H1 (cell line): ENCODE measurements at regions not wholly inside any gene's neighbourhood (a gene's known extent, or its start where the extent isn't known, plus 50 kb on each side); places are given as distances from the start of the nearest gene placed in this dataset.

ENCODE experiments used
- CTCF ChIA-PET: fragments of 300-600 bp; sonication (Branson Sonifier 250); formaldehyde crosslinking; loops from one replicate; lab custom pipeline; 2021; ENCODE audit not compliant: partially characterized antibody; lab: Charles Lee
- POLR2A ChIA-PET: fragments of 300-600 bp; sonication (Branson Sonifier 250); formaldehyde crosslinking; loops from one replicate; lab custom pipeline; 2021; ENCODE audit warnings: inconsistent platforms; ENCODE audit not compliant: partially characterized antibody; lab: Charles Lee
- DNase-seq, 2 experiments: peaks; one replicate each; pipeline versions ENCODE4 v3.0.0 to v3.0.0-alpha.2; 2010 to 2022; ENCODE audit warnings: low spot score in 2 of 2, low read depth in 1 of 2, mixed read lengths in 1 of 2
- FAIRE-seq: peaks from 2 replicates; lab custom pipeline; 2011; peaks lifted over from hg19 to GRCh38; lab: Jason Lieb, UNC
- H2AFZ ChIP-seq: 2 replicates; pipeline ENCODE4 v1.8.1; 2012; ENCODE audit warnings: low read length, inconsistent platforms
- H2AK5ac ChIP-seq: 2 replicates; pipeline ENCODE4 v1.6.1; 2013; ENCODE audit warnings: low read depth, low read length
- H2BK120ac ChIP-seq: replicated peaks from 2 replicates; pipeline ENCODE3; 2013; ENCODE audit warnings: low read depth, low read length, inconsistent platforms
- H2BK12ac ChIP-seq: 2 replicates; pipeline ENCODE4 v1.6.1; 2013; ENCODE audit warnings: low read depth, low read length
- H2BK15ac ChIP-seq: 2 replicates; pipeline ENCODE4 v1.6.1; 2013; ENCODE audit warnings: low read length
- H2BK20ac ChIP-seq: 2 replicates; pipeline ENCODE4 v1.6.1; 2013; ENCODE audit warnings: low read length
- H2BK5ac ChIP-seq: 2 replicates; pipeline ENCODE4 v1.6.1; 2013; ENCODE audit warnings: low read depth, low read length
- H3K14ac ChIP-seq: 2 replicates; pipeline ENCODE4 v1.6.1; 2013; ENCODE audit warnings: inconsistent platforms; ENCODE audit not compliant: insufficient read length
- H3K18ac ChIP-seq: 2 replicates; pipeline ENCODE4 v1.6.1; 2013; ENCODE audit warnings: low read length; ENCODE audit errors: extremely low read depth
- H3K23ac ChIP-seq: 2 replicates; pipeline ENCODE4 v1.6.1; 2013; ENCODE audit warnings: inconsistent platforms; ENCODE audit not compliant: insufficient read length
- H3K23me2 ChIP-seq: 2 replicates; pipeline ENCODE4 v1.6.1; 2013; ENCODE audit warnings: low read depth, low read length
- H3K27ac ChIP-seq: 2 replicates; pipeline ENCODE4 v1.6.1; 2011; ENCODE audit warnings: low read depth, low read length, inconsistent platforms
- H3K27me3 ChIP-seq, 4 experiments: replicated peaks in 1 of 4; 1 replicate in 1 of 4; 2 replicates in 3 of 4; pipeline versions ENCODE4 v1.6.1 to v1.8.1; 2011 to 2013; ENCODE audit warnings: low read length in 3 of 4, mild to moderate bottlenecking in 3 of 4, inconsistent platforms in 2 of 4, mixed read lengths in 2 of 4, moderate library complexity in 1 of 4; ENCODE audit not compliant: control insufficient read depth in 3 of 4, insufficient read depth in 3 of 4; ENCODE audit errors: extremely low read depth in 1 of 4
- H3K36me3 ChIP-seq, 4 experiments: 2 replicates each; pipeline versions ENCODE4 v1.6.1 to v1.8.1; 2011 to 2013; ENCODE audit warnings: mild to moderate bottlenecking in 4 of 4, low read length in 3 of 4, moderate library complexity in 2 of 4, control low read depth in 1 of 4, inconsistent platforms in 1 of 4; ENCODE audit not compliant: insufficient read depth in 4 of 4, control insufficient read depth in 2 of 4
- H3K4ac ChIP-seq: replicated peaks from 2 replicates; pipeline ENCODE3; 2013; ENCODE audit warnings: low read length, low read depth, mixed read lengths, inconsistent platforms; ENCODE audit not compliant: insufficient read length
- H3K4me1 ChIP-seq, 4 experiments: replicated peaks in 1 of 4; 1 replicate in 1 of 4; 2 replicates in 3 of 4; pipeline versions ENCODE4 v1.6.1 to v1.8.1; 2011 to 2013; ENCODE audit warnings: low read length in 3 of 4, inconsistent platforms in 2 of 4, mixed read lengths in 1 of 4; ENCODE audit not compliant: insufficient read depth in 4 of 4, control insufficient read depth in 3 of 4
- H3K4me2 ChIP-seq, 2 experiments: 2 replicates each; pipeline versions ENCODE4 v1.6.1 to v1.8.1; 2011 to 2013; ENCODE audit warnings: low read depth in 2 of 2, low read length in 2 of 2, control low read depth in 1 of 2, inconsistent platforms in 1 of 2, mild to moderate bottlenecking in 1 of 2; ENCODE audit not compliant: insufficient read depth in 1 of 2
- H3K4me3 ChIP-seq, 4 experiments: fragments of 200-600, 300-600 bp in 1 of 4; sonication (generic), shearing (Covaris generic), sonication (Bioruptor Twin) in 1 of 4; 2 replicates each; pipeline versions ENCODE4 v1.5.1 to v1.8.1; 2011 to 2016; ENCODE audit warnings: low read length in 4 of 4, low read depth in 3 of 4, control low read depth in 2 of 4, inconsistent platforms in 2 of 4, mild to moderate bottlenecking in 2 of 4, mixed read lengths in 1 of 4, moderate library complexity in 1 of 4; ENCODE audit not compliant: insufficient read depth in 2 of 4; ENCODE audit errors: extremely low read depth in 1 of 4
- H3K56ac ChIP-seq: replicated peaks from 2 replicates; pipeline ENCODE3; 2013; ENCODE audit warnings: low read depth, mild to moderate bottlenecking, mixed read lengths, low read length, inconsistent platforms; ENCODE audit not compliant: insufficient read length
- H3K79me1 ChIP-seq: 2 replicates; pipeline ENCODE4 v1.6.1; 2013; ENCODE audit warnings: low read depth, low read length, control low read depth
- H3K79me2 ChIP-seq, 2 experiments: 2 replicates each; pipeline versions ENCODE4 v1.6.1 to v1.8.1; 2012 to 2013; ENCODE audit warnings: low read length in 2 of 2, mild to moderate bottlenecking in 2 of 2, inconsistent platforms in 1 of 2; ENCODE audit not compliant: insufficient read depth in 2 of 2, control insufficient read depth in 1 of 2
- H3K9ac ChIP-seq, 4 experiments: replicated peaks in 1 of 4; 1 replicate in 1 of 4; 2 replicates in 3 of 4; pipeline versions ENCODE4 v1.6.1 to v1.8.1; 2011 to 2013; ENCODE audit warnings: low read depth in 3 of 4, low read length in 3 of 4, control low read depth in 2 of 4, mild to moderate bottlenecking in 2 of 4, moderate library complexity in 2 of 4, inconsistent platforms in 1 of 4; ENCODE audit errors: extremely low read depth in 1 of 4
- H3K9me3 ChIP-seq, 2 experiments: 2 replicates each; pipeline versions ENCODE4 v1.6.1 to v1.8.1; 2012 to 2013; ENCODE audit warnings: mild to moderate bottlenecking in 2 of 2, moderate library complexity in 2 of 2, control low read depth in 1 of 2, inconsistent platforms in 1 of 2, low read depth in 1 of 2, low read length in 1 of 2, mixed read lengths in 1 of 2; ENCODE audit not compliant: insufficient read depth in 2 of 2
- H4K20me1 ChIP-seq, 2 experiments: replicated peaks in 1 of 2; 2 replicates each; pipeline versions ENCODE3 to v1.8.1; 2011 to 2013; ENCODE audit warnings: inconsistent platforms in 2 of 2, low read length in 2 of 2, mild to moderate bottlenecking in 1 of 2; ENCODE audit not compliant: insufficient read depth in 2 of 2, control insufficient read depth in 1 of 2
- H4K5ac ChIP-seq: 2 replicates; pipeline ENCODE4 v1.6.1; 2013; ENCODE audit warnings: low read length, low read depth, mixed read lengths, inconsistent platforms; ENCODE audit not compliant: insufficient read length
- H4K8ac ChIP-seq: 2 replicates; pipeline ENCODE4 v1.8.0; 2013; ENCODE audit warnings: mild to moderate bottlenecking, moderate library complexity, low read length, inconsistent platforms; ENCODE audit not compliant: insufficient read depth; ENCODE audit errors: extremely low read depth
- H4K91ac ChIP-seq: replicated peaks from 2 replicates; pipeline ENCODE3; 2013; ENCODE audit warnings: low read length, mixed read lengths, inconsistent platforms; ENCODE audit not compliant: insufficient read length
- CEBPB ChIP-seq: IDR thresholded peaks from 2 replicates; pipeline ENCODE4 v1.6.1; 2012; ENCODE audit warnings: low read depth, low read length
- CHD2 ChIP-seq: IDR thresholded peaks from 2 replicates; pipeline ENCODE4 v1.6.1; 2012; ENCODE audit warnings: low read length, improper control_type of control experiment
- CTBP2 ChIP-seq: IDR thresholded peaks from 2 replicates; pipeline ENCODE4 v1.7.0; 2011; ENCODE audit warnings: borderline replicate concordance, mild to moderate bottlenecking, moderate library complexity, mixed read lengths, low read length; ENCODE audit not compliant: insufficient read depth, insufficient read length
- EZH2 ChIP-seq: fragments of 200-600 bp; sonication (generic); IDR thresholded peaks from 2 replicates; pipeline ENCODE4 v1.7.1; 2012; ENCODE audit warnings: low read depth, mild to moderate bottlenecking, moderate library complexity, low read length, inconsistent platforms; ENCODE audit not compliant: severe bottlenecking
- FOSL1 ChIP-seq: IDR thresholded peaks from 2 replicates; pipeline ENCODE4 v1.6.1; 2011; ENCODE audit warnings: mild to moderate bottlenecking, low read depth, low read length, moderate library complexity; ENCODE audit not compliant: insufficient read depth
- HDAC2 ChIP-seq, 2 experiments: fragments of 300-600 bp in 1 of 2; sonication (generic) in 1 of 2; IDR thresholded peaks; 2 replicates each; pipeline ENCODE4 v1.6.1; 2011 to 2012; ENCODE audit warnings: low read depth in 2 of 2, low read length in 2 of 2, mild to moderate bottlenecking in 2 of 2, moderate library complexity in 2 of 2, borderline replicate concordance in 1 of 2, inconsistent platforms in 1 of 2
- KDM4A ChIP-seq: IDR thresholded peaks from one replicate; pipeline ENCODE4 v1.7.1; 2012; ENCODE audit warnings: low read depth, mild to moderate bottlenecking, moderate library complexity, low read length, inconsistent platforms; ENCODE audit not compliant: severe bottlenecking
- KDM5A ChIP-seq: fragments of 200-600 bp; IDR thresholded peaks from 2 replicates; pipeline ENCODE4 v1.7.1; 2012; ENCODE audit warnings: mild to moderate bottlenecking, low read length, inconsistent platforms, mixed read lengths
- NANOG ChIP-seq: IDR thresholded peaks from 2 replicates; pipeline ENCODE4 v1.6.1; 2011; ENCODE audit warnings: low read length, low read depth, mild to moderate bottlenecking, inconsistent platforms; ENCODE audit not compliant: insufficient read depth, poor library complexity, severe bottlenecking
- NRF1 ChIP-seq: IDR thresholded peaks from 2 replicates; pipeline ENCODE4 v1.6.1; 2011; ENCODE audit warnings: mild to moderate bottlenecking, low read depth, low read length, improper control_type of control experiment
- RAD21 ChIP-seq, 2 experiments: IDR thresholded peaks in 1 of 2; conservative IDR thresholded peaks in 1 of 2; 2 replicates each; pipeline ENCODE4 v1.6.1; 2011; ENCODE audit warnings: low read depth in 2 of 2, low read length in 2 of 2, improper control_type of control experiment in 1 of 2, inconsistent platforms in 1 of 2, mild to moderate bottlenecking in 1 of 2, moderate library complexity in 1 of 2
- SP1 ChIP-seq: IDR thresholded peaks from 2 replicates; pipeline ENCODE4 v1.6.1; 2011; ENCODE audit warnings: low read depth, low read length
- SP2 ChIP-seq: IDR thresholded peaks from 2 replicates; pipeline ENCODE4 v1.6.1; 2012; ENCODE audit warnings: mild to moderate bottlenecking, low read length, inconsistent platforms
- SP4 ChIP-seq: IDR thresholded peaks from 2 replicates; pipeline ENCODE4 v1.6.1; 2012; ENCODE audit warnings: low read length, inconsistent platforms
- TCF12 ChIP-seq: IDR thresholded peaks from 2 replicates; pipeline ENCODE4 v1.6.1; 2011; ENCODE audit warnings: low read depth, mild to moderate bottlenecking, low read length
- WGBS, 2 experiments: shearing (Covaris generic) in 1 of 2; methylation state at CpG; one replicate each; pipeline versions ENCODE4 v1.1.6 to v1.1.7; 2013 to 2015; ENCODE audit warnings: low lambda C conversion rate in 2 of 2, mixed read lengths in 2 of 2, inconsistent platforms in 1 of 2, low coverage in 1 of 2, missing lambda C conversion rate in 1 of 2; ENCODE audit not compliant: insufficient replicate concordance in 2 of 2, insufficient coverage in 1 of 2, insufficient read length in 1 of 2; ENCODE audit errors: extremely low coverage in 1 of 2, missing lambda C conversion rate in 1 of 2; 5-methylcytosine and 5-hydroxymethylcytosine counted together

DNA sequence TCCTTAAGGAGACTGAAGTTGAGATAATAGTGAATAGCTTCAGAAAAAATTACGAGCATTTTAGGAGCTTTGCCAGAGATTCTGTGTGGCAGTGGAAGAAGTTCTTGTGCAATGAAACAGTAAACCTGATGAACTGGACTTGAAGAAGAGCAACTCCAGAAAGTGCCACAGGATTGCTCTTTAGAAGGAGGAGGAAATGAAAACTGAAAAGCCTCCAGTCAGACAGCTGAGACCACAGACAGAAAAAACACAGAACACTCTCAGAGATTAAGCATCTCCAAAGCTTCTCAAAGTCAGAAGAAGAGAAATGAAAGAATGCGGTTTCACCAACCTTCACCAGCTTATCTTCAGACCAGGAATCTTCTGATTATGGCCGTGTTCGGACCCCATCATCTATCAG is 329.7 kb upstream of the CNTNAP5 start:
- Histone ChIP-seq H3K56ac (no peak overlapping the region), H2BK5ac (no peak overlapping the region), H2AFZ (no peak overlapping the region), H2AK5ac (no peak overlapping the region), H3K4me2 (no peak overlapping the region), H3K14ac (no peak overlapping the region), H2BK120ac (no peak overlapping the region), H3K4me3 (no peak overlapping the region), H3K4me1 (no peaks in the 10 kb centered on the region; a peak in 1 of 7 replicates), H3K23ac (no peak overlapping the region), H2BK20ac (no peak overlapping the region), H4K20me1 (no peaks in the 10 kb centered on the region), H4K5ac (no peak overlapping the region), H3K9ac (no peak overlapping the region), H3K79me2 (no peaks in the 10 kb centered on the region), H2BK12ac (no peak overlapping the region), H3K4ac (no peak overlapping the region), H3K36me3 (no peaks in the 10 kb centered on the region), H3K18ac (no peak overlapping the region), H3K9me3 (no peaks in the 10 kb centered on the region), H3K27me3 (no peaks in the 10 kb centered on the region), H3K23me2 (no peaks in the 10 kb centered on the region), H2BK15ac (no peak overlapping the region), H3K27ac (no peak overlapping the region), H3K79me1 (no peaks in the 10 kb centered on the region), H4K8ac (no peak overlapping the region), H4K91ac (no peak overlapping the region)
- WGBS, 2 experiments, result 96% methylated on average over 4 of the region's 4 CpGs; no CpG with 5 or more reads in 1 of the 2 experiments
- DNase-seq (no peak), FAIRE-seq (no peak)
- ChIA-PET POLR2A (no interaction called here), CTCF (no interaction called here)
- TF ChIP-seq RAD21 (IDR thresholded peaks at IDR 0.05 in 1 of 2, conservative IDR thresholded peaks at IDR 0.05 in 1 of 2; ENCODE audit: low read depth in 2 of 2, low read length in 2 of 2) (no peak), KDM4A (no peak), TCF12 (no peak), CTBP2 (no peak), SP2 (no peak), KDM5A (no peak), SP4 (no peak), NRF1 (no peak), HDAC2 (IDR thresholded peaks at IDR 0.05; ENCODE audit: borderline replicate concordance in 1 of 2, low read depth in 2 of 2, low read length in 2 of 2) (no peak), FOSL1 (no peak), SP1 (no peak), CHD2 (no peak), EZH2 (no peak), CEBPB (no peak), NANOG (no peak)
